ENCODE measurements at regions not wholly inside any gene's neighbourhood (a gene's known extent, or its start where the extent isn't known, plus 50 kb on each side); places are given as distances from the start of the nearest gene placed in this dataset.

- Histone ChIP-seq H3K36me3 (ENCODE audit: control insufficient read depth in 1 of 2, insufficient read depth in 2 of 2, low read length in 2 of 2) (no peaks in the 10 kb centered on the region), H3K27ac (ENCODE audit: low read depth, low read length) (no peak overlapping the region), H3K79me2 (ENCODE audit: insufficient read depth, low read length) (no peaks in the 10 kb centered on the region), H3K9me3 (ENCODE audit: control insufficient read depth in 1 of 2, insufficient read depth in 1 of 2, low read depth in 1 of 2, low read length in 2 of 2) (no peaks in the 10 kb centered on the region), H3K9ac (ENCODE audit: low read length) (no peak overlapping the region), H3K9me2 (ENCODE audit: insufficient read depth) (no peaks in the 10 kb centered on the region), H3K4me3 (replicated peaks in 1 of 2; ENCODE audit: low read depth in 1 of 2, low read length in 2 of 2) (no peak overlapping the region), H3K4me2 (ENCODE audit: low read length) (no peak overlapping the region), H3K4me1 (ENCODE audit: control insufficient read depth in 1 of 2, insufficient read depth in 2 of 2, low read length in 2 of 2) (no peaks in the 10 kb centered on the region), H4K20me1 (ENCODE audit: insufficient read depth) (no peaks in the 10 kb centered on the region), H2AFZ (ENCODE audit: low read depth, low read length, poor library complexity, severe bottlenecking) (no peak overlapping the region), H3K27me3 (ENCODE audit: insufficient read depth, low read length) (peaks cover 5% of the 10 kb centered on the region; the same call in 1 of the 2 replicates)
- ChIA-PET RAD21 (ENCODE audit: low non-redundant PET in 1 of 2, low total read pairs in 2 of 2, uncharacterized antibody in 2 of 2, unreplicated experiment in 2 of 2) (no interaction called here), CTCF (no interaction called here), POLR2A (no interaction called here)
- intact Hi-C loops (cut with micrococcal nuclease) = no loop called here
- DNase-seq (ENCODE audit: low read depth, low spot score) (no peak), ATAC-seq (no peak)
- TF ChIP-seq SRF (IDR thresholded peaks at IDR 0.05; ENCODE audit: low read depth) (no peak), ELF1 (IDR thresholded peaks at IDR 0.05; ENCODE audit: borderline replicate concordance, low read depth) (no peak)
- BruUV-seq (replicated peaks) = no TSS peak
Measured at GRCh38 chr5:153903321-153903720, 135.4 kb downstream of the FAM114A2 start.

DNA sequence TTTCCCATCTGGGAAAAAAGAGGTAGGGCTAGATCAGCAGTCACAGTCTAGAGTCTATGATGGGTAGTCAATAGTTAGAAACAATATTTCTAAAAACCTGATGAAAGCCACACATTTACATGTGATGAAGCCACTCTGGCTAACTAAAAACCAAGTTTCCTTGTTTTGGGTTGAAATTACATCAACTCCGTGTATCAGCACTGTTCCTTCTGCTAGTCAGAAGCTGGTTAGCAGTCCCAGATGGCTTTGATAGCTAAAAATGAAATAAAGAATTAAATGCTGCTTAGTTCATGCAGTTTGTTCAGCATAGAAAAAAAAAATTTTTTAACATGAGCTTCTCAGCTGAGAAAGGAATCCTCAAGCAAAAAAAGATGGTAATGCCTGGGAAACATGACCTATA, 136.7 kb downstream of the FAM114A2 start:
- ChIA-PET RAD21 (ENCODE audit: low non-redundant PET in 1 of 2, low total read pairs in 2 of 2, uncharacterized antibody in 2 of 2, unreplicated experiment in 2 of 2) (no interaction called here), POLR2A (no interaction called here), CTCF (no interaction called here)
- no peaks in the 10 kb centered on the region for H3K4me1 ChIP-seq (ENCODE audit: control insufficient read depth in 1 of 2, insufficient read depth in 2 of 2, low read length in 2 of 2)
- BruUV-seq (replicated peaks) = no TSS peak
- no peaks in the 10 kb centered on the region for H3K9me2 ChIP-seq (ENCODE audit: insufficient read depth)
- no peaks in the 10 kb centered on the region for H3K36me3 ChIP-seq (ENCODE audit: control insufficient read depth in 1 of 2, insufficient read depth in 2 of 2, low read length in 2 of 2)
- DNase-seq (ENCODE audit: low read depth, low spot score) (no peak), ATAC-seq (no peak)
- no peak overlapping the region for H3K27ac ChIP-seq (ENCODE audit: low read depth, low read length)
- H3K9me3 ChIP-seq (ENCODE audit: control insufficient read depth in 1 of 2, insufficient read depth in 1 of 2, low read depth in 1 of 2, low read length in 2 of 2) = no peaks in the 10 kb centered on the region
- no peak for TF ChIP-seq ZFX (IDR thresholded peaks at IDR 0.05)
- TF ChIP-seq, protein P1, sequence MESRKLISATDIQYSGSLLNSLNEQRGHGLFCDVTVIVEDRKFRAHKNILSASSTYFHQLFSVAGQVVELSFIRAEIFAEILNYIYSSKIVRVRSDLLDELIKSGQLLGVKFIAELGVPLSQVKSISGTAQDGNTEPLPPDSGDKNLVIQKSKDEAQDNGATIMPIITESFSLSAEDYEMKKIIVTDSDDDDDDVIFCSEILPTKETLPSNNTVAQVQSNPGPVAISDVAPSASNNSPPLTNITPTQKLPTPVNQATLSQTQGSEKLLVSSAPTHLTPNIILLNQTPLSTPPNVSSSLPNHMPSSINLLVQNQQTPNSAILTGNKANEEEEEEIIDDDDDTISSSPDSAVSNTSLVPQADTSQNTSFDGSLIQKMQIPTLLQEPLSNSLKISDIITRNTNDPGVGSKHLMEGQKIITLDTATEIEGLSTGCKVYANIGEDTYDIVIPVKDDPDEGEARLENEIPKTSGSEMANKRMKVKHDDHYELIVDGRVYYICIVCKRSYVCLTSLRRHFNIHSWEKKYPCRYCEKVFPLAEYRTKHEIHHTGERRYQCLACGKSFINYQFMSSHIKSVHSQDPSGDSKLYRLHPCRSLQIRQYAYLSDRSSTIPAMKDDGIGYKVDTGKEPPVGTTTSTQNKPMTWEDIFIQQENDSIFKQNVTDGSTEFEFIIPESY (IDR thresholded peaks at IDR 0.05; ENCODE audit: extremely low read depth, insufficient replicate concordance, low read length) = no peak
- no peak for TF ChIP-seq SP1 (IDR thresholded peaks at IDR 0.05; ENCODE audit: low read depth)
- no peak for TF ChIP-seq YY1 (IDR thresholded peaks at IDR 0.05; ENCODE audit: extremely low read depth, insufficient replicate concordance, low read depth, low read length)
- no peak for TF ChIP-seq ELF1 (IDR thresholded peaks at IDR 0.05; ENCODE audit: borderline replicate concordance, low read depth)
- no peak for TF ChIP-seq SRF (IDR thresholded peaks at IDR 0.05; ENCODE audit: low read depth)
- no peak for TF ChIP-seq TCF7L2 (IDR thresholded peaks at IDR 0.05; ENCODE audit: borderline replicate concordance, extremely low read depth, insufficient read depth, insufficient read length)
- peaks cover 11% of the 10 kb centered on the region; the same call in 1 of the 2 replicates for H3K27me3 ChIP-seq (ENCODE audit: insufficient read depth, low read length)
- intact Hi-C loops (cut with micrococcal nuclease) = no loop called here
- H3K4me3 ChIP-seq (replicated peaks in 1 of 2; ENCODE audit: low read depth in 1 of 2, low read length in 2 of 2) = no peak overlapping the region
- no peaks in the 10 kb centered on the region for H3K79me2 ChIP-seq (ENCODE audit: insufficient read depth, low read length)
- no peak overlapping the region for H3K9ac ChIP-seq (ENCODE audit: low read length)
- H4K20me1 ChIP-seq (ENCODE audit: insufficient read depth) = no peaks in the 10 kb centered on the region
- H2AFZ ChIP-seq (ENCODE audit: low read depth, low read length, poor library complexity, severe bottlenecking) = no peak overlapping the region
- no peak overlapping the region for H3K4me2 ChIP-seq (ENCODE audit: low read length)

Measured in HCT116 (cell line).